ENCODE measurements at regions not wholly inside any gene's neighbourhood (a gene's known extent, or its start where the extent isn't known, plus 50 kb on each side); places are given as distances from the start of the nearest gene placed in this dataset.

- TF ChIP-seq CTCF (IDR thresholded peaks at IDR 0.05) (no peak), POLR2A (IDR thresholded peaks at IDR 0.05) (no peak)
Measured at GRCh38 chr7:53113424-53113823, 78.0 kb downstream of the POM121L12 start.
